D721Med (cell line): ENCODE measurements at regions not wholly inside any gene's neighbourhood (a gene's known extent, or its start where the extent isn't known, plus 50 kb on each side); places are given as distances from the start of the nearest gene placed in this dataset.

ENCODE experiments used
- DNase-seq: peaks from one replicate; pipeline ENCODE4 v3.0.0; 2011; ENCODE audit warnings: low spot score; ENCODE audit not compliant: insufficient read length
- FAIRE-seq: peaks from 2 replicates; lab custom pipeline; 2011; peaks lifted over from hg19 to GRCh38; lab: Jason Lieb, UNC
- CTCF ChIP-seq: IDR thresholded peaks from 2 replicates; pipeline ENCODE4 v1.5.1; 2012; ENCODE audit warnings: mild to moderate bottlenecking, control low read depth; ENCODE audit not compliant: insufficient read depth; ENCODE audit errors: missing control alignments

- no peak for TF ChIP-seq CTCF
- DNase-seq, result no peak
- no peak for FAIRE-seq
These were observed 254.9 kb downstream of the NDUFA10 start for GRCh38 chr2:239770246-239770639.

GRCh38 chr2:239769554-239770245 is 255.4 kb downstream of the NDUFA10 start:
- FAIRE-seq (no peak), DNase-seq (no peak)
- TF ChIP-seq CTCF, result no peak

DNA sequence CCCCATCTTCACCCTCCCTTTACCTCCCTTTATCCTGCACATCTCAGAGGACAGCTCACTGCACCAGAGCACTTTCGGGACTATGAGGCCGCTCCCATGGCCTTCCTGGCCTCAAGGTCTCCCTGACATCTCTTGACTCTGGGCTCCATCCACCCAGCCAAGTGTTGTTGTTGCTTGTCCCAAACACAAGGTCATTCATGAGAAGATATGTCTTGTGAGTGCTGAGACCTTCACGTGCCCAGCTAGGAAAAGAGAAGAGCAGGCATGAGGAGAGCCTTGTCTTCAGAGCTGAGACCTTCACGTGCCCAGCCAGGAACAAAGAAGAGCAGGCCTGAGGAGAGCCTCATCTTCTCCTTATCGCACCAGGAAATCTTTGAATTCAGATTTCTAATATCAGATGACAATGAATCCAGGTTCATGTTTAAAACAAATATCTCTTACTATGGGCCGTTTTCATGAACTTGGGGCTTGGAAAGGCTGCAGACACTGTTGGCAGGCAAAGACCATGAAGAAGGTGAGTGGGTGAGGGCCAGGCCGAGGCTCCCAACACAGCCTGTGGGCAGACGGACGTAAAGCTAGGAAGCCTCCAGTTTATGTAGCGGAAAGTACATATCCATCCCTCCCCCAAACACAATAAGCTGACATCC is 256.1 kb downstream of the NDUFA10 start:
- no peak for TF ChIP-seq CTCF
- DNase-seq, result no peak
- FAIRE-seq, result no peak

GRCh38 chr2:239768031-239768790 is 256.9 kb downstream of the NDUFA10 start:
- FAIRE-seq (no peak), DNase-seq (no peak)
- no peak for TF ChIP-seq CTCF

DNA sequence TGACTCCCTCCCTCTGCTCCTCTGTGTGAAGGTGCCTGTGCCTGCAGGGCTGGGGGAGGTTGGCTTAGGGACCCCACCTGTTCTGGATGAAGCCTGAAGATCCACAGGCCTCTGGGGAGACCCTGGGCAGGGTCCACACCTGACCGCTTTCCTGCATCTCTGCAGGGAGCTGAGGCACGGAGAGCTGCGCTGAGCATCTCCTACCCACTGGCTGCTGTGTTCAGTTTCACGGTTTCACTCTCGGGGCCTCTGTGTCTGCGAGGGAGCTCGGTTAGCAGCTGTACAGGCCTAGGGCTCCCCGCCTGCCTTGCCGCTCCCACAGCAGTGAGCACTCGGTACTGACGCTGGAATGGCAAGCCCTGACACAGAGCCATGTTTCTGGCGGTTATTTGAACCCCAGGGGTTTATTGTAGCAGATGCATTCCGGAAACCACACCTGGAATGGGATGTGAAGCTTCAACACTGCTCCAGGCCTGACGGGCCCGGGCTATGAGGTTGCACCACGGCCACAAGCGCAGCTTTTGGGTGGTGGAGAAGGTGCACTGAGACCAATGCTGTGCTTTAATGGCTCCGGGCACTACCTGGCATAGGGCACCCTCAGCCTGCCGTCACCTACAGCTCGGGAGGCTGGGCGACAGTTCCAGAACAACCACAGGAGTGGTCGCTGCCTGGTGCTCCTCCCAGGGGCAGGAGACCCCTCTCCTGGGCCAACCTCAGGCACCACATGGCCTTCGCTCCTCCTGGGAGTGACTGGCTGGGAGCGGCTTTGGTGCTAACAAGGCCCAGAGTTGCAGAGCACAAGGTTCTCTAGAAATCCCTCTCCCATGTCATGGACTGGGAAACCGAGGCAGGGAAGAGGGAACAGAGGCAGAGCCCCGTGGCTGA is 257.9 kb downstream of the NDUFA10 start:
- no peak for TF ChIP-seq CTCF
- FAIRE-seq (no peak), DNase-seq (no peak)

DNA sequence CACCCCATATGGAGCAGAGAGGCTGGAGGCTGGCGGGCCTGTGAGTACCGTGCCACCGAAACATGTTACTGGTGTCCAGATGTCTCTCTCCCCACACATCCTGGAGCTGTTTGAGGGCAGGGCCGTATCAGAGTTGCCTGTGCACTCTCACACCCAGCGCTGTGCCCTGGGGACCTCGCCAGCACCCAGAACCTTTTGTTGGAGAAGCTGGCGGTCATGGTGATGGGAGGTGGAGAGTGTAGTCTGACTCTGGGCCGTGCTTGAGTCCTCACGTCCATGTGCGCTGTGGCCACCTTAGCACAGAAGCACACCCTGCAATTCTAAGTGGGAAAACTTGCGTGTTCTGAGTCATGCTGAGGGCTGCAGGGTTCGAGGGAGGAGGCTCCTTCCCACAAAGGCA is 259.2 kb downstream of the NDUFA10 start:
- no peak for FAIRE-seq
- no peak for TF ChIP-seq CTCF
- no peak for DNase-seq
